Liver (tissue), 3 donors: ENCODE measurements at regions not wholly inside any gene's neighbourhood (a gene's known extent, or its start where the extent isn't known, plus 50 kb on each side); places are given as distances from the start of the nearest gene placed in this dataset.

ENCODE experiments used
- ATF3 ChIP-seq: IDR thresholded peaks from 2 replicates; pipeline ENCODE4 v1.6.1; 2016; ENCODE audit warnings: antibody characterized with exemption
- CTCF ChIP-seq: fragments of 150-350 bp; IDR thresholded peaks from 2 replicates; pipeline ENCODE4 v1.5.1; 2017; ENCODE audit warnings: improper control_type of control experiment, low read depth, low read length; ENCODE audit not compliant: missing input control
- GABPA ChIP-seq, 2 donors: IDR thresholded peaks in 1 of 2; conservative IDR thresholded peaks in 1 of 2; 2 replicates each; pipeline ENCODE4 v1.6.1; 2016; ENCODE audit warnings: antibody characterized with exemption in 2 of 2, mild to moderate bottlenecking in 1 of 2, moderate library complexity in 1 of 2
- HNF4G ChIP-seq: IDR thresholded peaks from 2 replicates; pipeline ENCODE4 v1.6.1; 2016; ENCODE audit warnings: antibody characterized with exemption
- JUND ChIP-seq, 2 donors: IDR thresholded peaks; 2 replicates each; pipeline ENCODE4 v1.6.1; 2016; ENCODE audit warnings: antibody characterized with exemption in 2 of 2
- MAX ChIP-seq: IDR thresholded peaks from 2 replicates; pipeline ENCODE4 v1.6.1; 2016; ENCODE audit warnings: antibody characterized with exemption
- RAD21 ChIP-seq, 2 donors: IDR thresholded peaks; 2 replicates each; pipeline ENCODE4 v1.6.1; 2016; ENCODE audit warnings: antibody characterized with exemption in 2 of 2, mild to moderate bottlenecking in 2 of 2
- REST ChIP-seq: IDR thresholded peaks from 2 replicates; pipeline ENCODE4 v1.6.1; 2016; ENCODE audit warnings: antibody characterized with exemption, mild to moderate bottlenecking
- RXRA ChIP-seq, 2 donors: IDR thresholded peaks; 2 replicates each; pipeline ENCODE4 v1.6.1; 2017 to 2018; ENCODE audit warnings: antibody characterized with exemption in 2 of 2, mild to moderate bottlenecking in 1 of 2
- SP1 ChIP-seq: IDR thresholded peaks from 2 replicates; pipeline ENCODE4 v1.6.1; 2018; ENCODE audit warnings: antibody characterized with exemption, mild to moderate bottlenecking
- YY1 ChIP-seq: IDR thresholded peaks from 2 replicates; pipeline ENCODE4 v1.6.1; 2016; ENCODE audit warnings: antibody characterized with exemption, mild to moderate bottlenecking
- ZBTB33 ChIP-seq: IDR thresholded peaks from 2 replicates; pipeline ENCODE4 v1.6.1; 2016; ENCODE audit warnings: antibody characterized with exemption
- donor health status: healthy.
- donor health status: healthy.

- TF ChIP-seq CTCF = no peak
- TF ChIP-seq HNF4G = no peak
- TF ChIP-seq MAX = no peak
- no peak for TF ChIP-seq YY1
- no peak for TF ChIP-seq SP1
- TF ChIP-seq RAD21 (IDR thresholded peaks at IDR 0.05) = no peak
- no peak for TF ChIP-seq JUND (IDR thresholded peaks at IDR 0.05)
- no peak for TF ChIP-seq REST
- TF ChIP-seq ZBTB33 = no peak
- no peak for TF ChIP-seq ATF3
- no peak for TF ChIP-seq GABPA (IDR thresholded peaks at IDR 0.05 in 1 of 2, conservative IDR thresholded peaks at IDR 0.05 in 1 of 2)
- TF ChIP-seq RXRA (IDR thresholded peaks at IDR 0.05) = no peak
Observed at GRCh38 chr5:89087128-89087527, 204.1 kb upstream of the MEF2C start.
